Body of pancreas (tissue), 4 donors: ENCODE measurements at regions not wholly inside any gene's neighbourhood (a gene's known extent, or its start where the extent isn't known, plus 50 kb on each side); places are given as distances from the start of the nearest gene placed in this dataset.

Experiments
- ATAC-seq: fragments of 150-250 bp; one replicate; pipeline ENCODE4 v1.9.1; 2016
- DNase-seq, 4 donors: peaks; one replicate each; pipeline ENCODE4 v3.0.0-alpha.2; 2019
- H3K27ac ChIP-seq, 4 donors: fragments of 200-600 bp; sonication (generic); 1 replicate in 3 of 4; 2 replicates in 1 of 4; pipeline versions ENCODE4 v1.5.1 to v1.6.1; 2016 to 2019; ENCODE audit warnings: mild to moderate bottlenecking in 1 of 4, mixed read lengths in 1 of 4, moderate library complexity in 1 of 4
- H3K27me3 ChIP-seq, 2 donors: fragments of 200-600 bp; sonication (generic); one replicate each; pipeline ENCODE4 v1.6.0; 2016; ENCODE audit warnings: mild to moderate bottlenecking in 1 of 2
- H3K36me3 ChIP-seq, 2 donors: fragments of 200-600 bp; sonication (generic); replicated peaks in 1 of 2; 2 replicates each; pipeline ENCODE4 v1.5.1; 2016; ENCODE audit warnings: low read depth in 2 of 2; ENCODE audit not compliant: insufficient read depth in 1 of 2
- H3K4me1 ChIP-seq: fragments of 200-600 bp; sonication (generic); one replicate; pipeline ENCODE4 v1.6.0; 2016
- H3K4me3 ChIP-seq, 2 donors: fragments of 200-600 bp; sonication (generic); 1 replicate in 1 of 2; 2 replicates in 1 of 2; pipeline ENCODE4 v1.5.1; 2016 to 2019
- H3K9me3 ChIP-seq, 3 donors: fragments of 200-600 bp; sonication (generic); 1 replicate in 2 of 3; 2 replicates in 1 of 3; pipeline ENCODE4 v1.5.1; 2016
- CTCF ChIP-seq, 7 experiments: fragments of 450-650 bp in 4 of 7; fragments of 200-600 bp in 3 of 7; sonication (generic) in 3 of 7; IDR thresholded peaks; one replicate each; pipeline ENCODE4 v1.5.1; 2016 to 2019; ENCODE audit warnings: antibody characterized with exemption in 7 of 7
- POLR2A ChIP-seq, 3 donors: fragments of 450-650 bp; IDR thresholded peaks; one replicate each; pipeline ENCODE4 v1.6.1; 2016; ENCODE audit warnings: antibody characterized with exemption in 3 of 3, mild to moderate bottlenecking in 2 of 3
- WGBS, 2 donors: methylation state at CpG; one replicate each; pipeline ENCODE4 v1.1.5; 2017; 5-methylcytosine and 5-hydroxymethylcytosine counted together
- intact Hi-C: fragments of 100-400 bp; cut with DNase I; formaldehyde crosslinking; loops from one replicate; pipeline ENCODE4 v1.15.1; 2023

DNA sequence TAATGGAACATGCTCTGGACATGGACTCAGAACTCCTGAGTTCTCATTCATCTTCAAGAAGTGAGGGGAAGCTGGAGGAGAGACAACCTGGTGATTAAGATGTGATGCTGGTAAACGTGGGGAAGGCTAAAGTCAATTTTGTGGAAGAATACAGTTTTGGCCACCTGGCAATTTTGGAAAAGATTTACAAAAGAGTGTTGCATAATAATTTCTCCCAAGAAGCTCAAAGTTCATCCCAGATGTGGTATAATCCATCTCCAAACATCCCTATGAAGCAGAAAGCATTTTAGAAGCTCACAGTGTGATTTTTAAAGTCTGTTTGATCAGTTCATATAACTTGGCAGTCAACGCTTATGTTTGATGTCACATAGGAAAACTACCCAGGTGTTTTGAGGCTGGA lies 208.7 kb downstream of the LMX1A start:
- intact Hi-C loops, result no loop called here
- Histone ChIP-seq H3K4me1 (no peaks in the 10 kb centered on the region), H3K27ac (no peak overlapping the region), H3K36me3 (no peaks in the 10 kb centered on the region), H3K9me3 (no peaks in the 10 kb centered on the region), H3K4me3 (no peak overlapping the region), H3K27me3 (no peaks in the 10 kb centered on the region)
- ATAC-seq (no peak), DNase-seq (no peak)
- WGBS, 2 donors, result 38 to 46% methylated on average over 2 of the region's 2 CpGs
- TF ChIP-seq CTCF (IDR thresholded peaks at IDR 0.05) (no peak), POLR2A (IDR thresholded peaks at IDR 0.05) (no peak)

- TF ChIP-seq POLR2A (IDR thresholded peaks at IDR 0.05), result no peak
- TF ChIP-seq CTCF (IDR thresholded peaks at IDR 0.05), result peak; percentile 51 to 73 (median 63)
- H3K27ac ChIP-seq, result no peak overlapping the region
- ATAC-seq, result peak; percentile 77
- H3K27me3 ChIP-seq, result no peaks in the 10 kb centered on the region
- no peak overlapping the region for H3K4me3 ChIP-seq
- WGBS, 2 donors, result 12% methylated on average over 12 of the region's 12 CpGs
- H3K36me3 ChIP-seq, result no peaks in the 10 kb centered on the region
- no peaks in the 10 kb centered on the region for H3K9me3 ChIP-seq
- H3K4me1 ChIP-seq, result no peaks in the 10 kb centered on the region
- peak; percentile 50 to 66 (median 58) for DNase-seq
- intact Hi-C loops, result no loop called here
These were observed 211.6 kb downstream of the LMX1A start for GRCh38 chr1:165144757-165145397.

DNA sequence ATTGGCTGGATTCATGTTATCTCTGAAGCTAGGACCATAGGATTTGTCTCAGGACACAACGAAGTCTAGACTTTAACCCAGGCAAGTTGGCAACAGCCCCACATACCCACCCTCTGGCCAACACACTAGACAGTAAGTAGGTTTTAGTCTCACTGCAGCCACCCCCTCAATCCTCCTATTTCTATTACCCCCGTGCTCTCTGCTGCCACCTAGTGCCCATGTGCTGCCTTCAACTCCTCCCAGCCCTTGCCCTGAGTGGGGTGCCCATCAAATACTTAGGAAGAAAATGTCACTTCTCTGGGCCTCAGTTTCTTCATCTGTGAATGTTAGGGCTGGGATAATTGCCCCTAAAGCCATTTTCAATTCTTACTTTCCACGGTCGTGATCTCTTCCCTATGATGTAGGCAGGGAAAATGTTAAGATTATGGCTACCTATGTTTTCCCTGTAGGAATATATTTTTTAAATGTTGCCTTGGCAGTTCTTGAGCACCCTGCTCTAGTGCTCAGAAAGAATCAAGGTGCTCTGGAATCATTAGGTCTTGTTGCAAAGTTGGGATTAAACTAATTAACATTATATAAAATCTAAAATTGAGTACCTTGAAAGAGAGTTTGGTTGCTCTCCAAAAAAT lies 213.0 kb downstream of the LMX1A start:
- no peak for ATAC-seq
- intact Hi-C loops, result no loop called here
- TF ChIP-seq POLR2A (IDR thresholded peaks at IDR 0.05), result no peak
- peak; percentile 12 to 66 (median 46) for TF ChIP-seq CTCF (IDR thresholded peaks at IDR 0.05)

DNA sequence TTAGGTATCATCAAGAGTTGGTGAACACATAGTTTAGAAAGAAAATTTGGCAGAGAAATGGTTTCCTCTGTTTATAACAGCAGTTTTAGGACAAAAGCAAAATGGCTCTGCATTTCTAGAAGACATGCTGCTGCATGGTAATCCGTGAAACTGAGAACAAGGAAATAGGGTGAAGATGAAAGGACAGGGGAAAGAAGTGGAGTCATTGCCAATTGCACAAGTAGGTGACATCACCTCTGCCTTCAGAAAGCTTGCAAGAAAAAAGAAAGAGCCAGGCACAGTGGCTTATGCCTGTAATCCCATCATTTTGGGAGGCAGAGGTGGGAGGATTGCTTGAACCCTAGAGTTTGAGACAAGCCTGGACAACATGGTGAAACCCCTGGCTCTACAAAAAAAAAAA lies 217.6 kb downstream of the LMX1A start:
- Histone ChIP-seq H3K27ac (no peak overlapping the region), H3K9me3 (no peaks in the 10 kb centered on the region), H3K4me3 (no peak overlapping the region), H3K36me3 (no peaks in the 10 kb centered on the region), H3K4me1 (no peaks in the 10 kb centered on the region), H3K27me3 (no peaks in the 10 kb centered on the region)
- intact Hi-C loops, result no loop called here
- 46 to 50% methylated on average over 1 of the region's 1 CpG for WGBS, 2 donors
- ATAC-seq (no peak), DNase-seq (no peak)
- TF ChIP-seq POLR2A (IDR thresholded peaks at IDR 0.05) (no peak), CTCF (IDR thresholded peaks at IDR 0.05) (no peak)

More for the DNA sequence above, 213.0 kb downstream of the LMX1A start:
- no peak overlapping the region for H3K4me3 ChIP-seq
- no peaks in the 10 kb centered on the region for H3K4me1 ChIP-seq
- H3K36me3 ChIP-seq, result no peaks in the 10 kb centered on the region
- no peaks in the 10 kb centered on the region for H3K9me3 ChIP-seq
- H3K27me3 ChIP-seq, result no peaks in the 10 kb centered on the region
- 33 to 37% methylated on average over 4 of the region's 4 CpGs for WGBS, 2 donors
- peak; percentile 12 to 44 (median 33) for DNase-seq
- no peak overlapping the region for H3K27ac ChIP-seq
